Head of caudate nucleus (tissue), 42 donors: ENCODE measurements at regions not wholly inside any gene's neighbourhood (a gene's known extent, or its start where the extent isn't known, plus 50 kb on each side); places are given as distances from the start of the nearest gene placed in this dataset.
"Not testable (repeated sequence)": the region's sequence is repeated elsewhere in the genome, so short reads cannot be mapped to it uniquely, and the experiment has no call there.

Experiments used
- DNase-seq, 42 donors: peaks; one replicate each; pipeline versions ENCODE4 v3.0.0 to v3.0.0-alpha.2; 2020 to 2021; ENCODE audit warnings: mixed read lengths in 7 of 42
- intact Hi-C: fragments of 100-400 bp; cut with DNase I; formaldehyde crosslinking; loops from one replicate; pipeline ENCODE4 v1.15.0; 2022

DNA sequence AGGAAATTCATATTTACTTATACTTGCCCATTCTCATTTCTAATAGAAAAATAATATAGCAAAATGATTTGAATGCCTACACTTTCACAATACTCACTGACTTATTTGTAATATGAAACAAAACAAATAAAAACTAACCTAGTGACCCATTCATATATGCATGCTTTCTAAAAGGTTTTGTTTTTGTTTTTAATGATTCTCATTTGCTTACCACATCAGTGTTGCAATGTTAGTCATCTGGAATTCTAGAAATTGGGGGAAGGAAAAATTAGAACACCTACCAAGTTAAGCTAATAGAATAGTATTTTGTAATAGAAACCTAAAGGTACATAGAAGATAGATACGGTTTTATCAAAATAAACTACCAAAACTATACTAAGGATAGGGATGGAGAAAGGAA, 214.1 kb upstream of the CNTN6 start:
- intact Hi-C loops: no loop called here
- DNase-seq: no peak

DNA sequence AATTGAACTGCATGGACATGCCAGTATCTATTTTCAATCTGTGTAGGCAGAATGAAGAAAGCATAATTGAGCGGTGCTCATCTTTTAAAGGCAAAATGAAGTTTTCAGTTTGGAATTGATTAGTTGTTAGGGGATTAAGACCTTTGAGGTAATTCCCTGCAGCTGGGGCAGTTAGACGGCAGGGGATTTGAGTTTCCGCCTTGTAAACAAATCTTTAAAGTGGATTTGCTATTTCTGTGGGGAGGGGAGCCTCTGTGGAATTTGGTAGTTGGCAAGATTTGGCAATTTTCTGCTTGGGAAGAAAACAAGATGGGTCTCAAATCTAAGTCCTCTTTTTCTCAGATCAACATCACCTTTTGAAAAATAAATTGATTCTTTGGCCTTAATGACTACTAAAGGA, 212.5 kb upstream of the CNTN6 start:
- intact Hi-C loops: no loop called here
- DNase-seq: no peak

DNA sequence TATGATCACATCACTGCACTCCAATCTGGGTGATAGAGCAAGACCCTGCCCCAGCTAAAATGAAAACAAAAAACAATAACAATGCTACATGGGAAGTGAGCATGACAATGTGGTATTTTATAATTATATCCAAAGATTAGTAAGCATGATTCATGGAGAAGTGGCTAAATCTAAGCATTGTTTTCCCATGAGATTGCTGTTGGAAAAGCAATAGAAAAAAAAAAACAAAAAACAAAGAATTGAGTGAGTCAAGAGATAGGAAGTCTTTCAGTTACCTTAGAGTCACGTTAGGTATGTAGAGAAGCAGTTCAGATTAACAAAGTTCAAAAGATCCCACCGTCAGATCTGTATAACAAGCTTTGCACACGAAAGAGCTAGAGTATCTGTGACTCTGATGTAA, 210.3 kb upstream of the CNTN6 start:
- intact Hi-C loops: no loop called here

DNA sequence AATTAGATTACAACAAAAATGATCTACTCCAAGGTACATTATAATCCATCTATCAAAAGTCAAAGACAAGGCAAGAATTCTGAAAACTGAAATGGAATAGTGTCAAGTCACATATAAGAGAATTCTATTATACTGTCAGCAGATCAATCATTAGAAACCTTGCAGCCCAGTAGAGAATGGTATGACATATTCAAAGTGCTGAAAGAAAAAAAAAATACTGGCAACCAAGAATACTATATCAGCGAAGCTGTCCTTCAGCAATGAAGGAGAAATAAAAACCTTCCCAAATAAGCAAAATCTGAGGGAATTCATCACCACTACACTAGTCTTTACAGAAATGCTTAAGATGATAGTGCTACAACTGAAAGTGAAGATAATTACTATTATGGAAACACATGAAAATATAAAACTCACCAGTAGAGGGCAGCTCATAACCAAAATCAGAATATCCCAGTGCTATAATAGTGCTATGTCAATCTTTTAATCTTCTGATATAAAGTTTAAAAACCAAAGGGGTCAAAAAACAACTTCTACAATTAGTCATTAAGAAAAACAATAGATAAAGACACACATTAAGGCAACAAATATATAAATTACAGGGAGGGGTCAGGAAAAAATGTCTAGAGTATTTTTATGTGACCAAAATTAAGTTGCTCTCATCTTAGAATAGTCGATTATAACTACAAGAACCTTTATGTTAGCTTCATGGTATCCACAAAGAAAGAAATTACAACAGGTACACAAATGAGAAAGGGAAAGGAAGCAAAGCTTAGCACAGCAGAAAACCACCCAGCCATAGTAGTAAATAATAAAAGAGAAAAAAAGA, 190.7 kb upstream of the CNTN6 start:
- DNase-seq: no peak
- intact Hi-C loops: no loop called here

More for the DNA sequence above, 210.3 kb upstream of the CNTN6 start:
- DNase-seq: no peak

DNA sequence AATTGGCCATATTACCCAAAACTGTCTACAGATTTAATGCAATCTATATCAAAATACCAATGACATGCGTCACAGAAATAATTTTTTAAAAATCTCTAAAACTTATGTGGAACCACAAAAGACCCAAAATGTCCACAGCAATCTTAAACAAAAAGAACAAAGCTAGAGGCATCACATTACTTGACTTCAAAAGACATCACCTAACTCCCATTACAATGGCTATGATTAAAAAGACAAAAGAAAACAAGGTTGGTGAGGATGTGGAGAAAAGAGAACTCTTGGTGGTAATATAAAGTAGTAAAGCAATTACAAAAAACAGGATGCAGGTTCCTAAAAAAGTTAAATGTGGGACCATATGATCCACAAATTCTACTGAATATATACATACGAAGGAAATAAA, 187.6 kb upstream of the CNTN6 start:
- no peak for DNase-seq
- intact Hi-C loops: no loop called here

DNA sequence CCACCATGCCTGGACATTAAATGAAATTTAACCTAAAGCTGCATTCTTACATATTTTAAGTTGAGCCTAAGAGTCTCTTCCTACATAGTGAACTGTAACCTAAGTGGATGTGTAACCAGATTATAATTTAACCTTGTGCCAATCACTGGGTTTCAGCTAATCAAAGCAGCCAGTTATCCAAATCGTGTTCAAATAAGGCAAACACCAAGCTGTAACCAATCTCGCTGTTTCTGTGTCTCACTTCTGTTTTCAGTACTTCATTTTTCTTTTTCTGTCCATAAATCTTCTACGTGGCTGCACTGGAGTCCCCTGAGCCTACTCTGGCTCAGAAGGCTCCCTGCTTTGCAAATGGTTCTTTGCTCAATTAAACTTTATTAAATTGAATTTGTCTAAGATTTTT, 186.1 kb upstream of the CNTN6 start:
- intact Hi-C loops: no loop called here
- no peak for DNase-seq

DNA sequence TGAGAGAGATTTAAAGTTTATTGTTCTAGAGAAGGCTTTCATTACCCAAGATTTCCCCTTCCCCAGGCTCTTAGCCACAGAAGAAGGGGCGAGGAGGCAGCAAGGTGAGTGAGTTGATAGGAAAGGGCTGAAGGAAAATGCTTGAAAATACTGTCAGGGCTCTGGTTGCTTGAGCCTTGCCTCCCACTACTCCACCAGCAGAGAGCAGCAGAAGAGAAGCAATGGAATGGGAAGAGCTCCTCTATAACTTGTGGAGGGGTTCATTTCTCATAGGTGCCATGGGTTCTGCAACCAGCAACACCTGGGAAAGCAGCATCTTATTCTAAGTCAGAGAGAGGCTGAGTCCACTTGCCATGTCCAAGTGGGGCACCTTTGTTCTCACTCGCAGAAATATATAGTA, 184.0 kb upstream of the CNTN6 start:
- intact Hi-C loops: no loop called here
- peak in 7 of 42 donors; percentile 1 to 20 (median 7) for DNase-seq

DNA sequence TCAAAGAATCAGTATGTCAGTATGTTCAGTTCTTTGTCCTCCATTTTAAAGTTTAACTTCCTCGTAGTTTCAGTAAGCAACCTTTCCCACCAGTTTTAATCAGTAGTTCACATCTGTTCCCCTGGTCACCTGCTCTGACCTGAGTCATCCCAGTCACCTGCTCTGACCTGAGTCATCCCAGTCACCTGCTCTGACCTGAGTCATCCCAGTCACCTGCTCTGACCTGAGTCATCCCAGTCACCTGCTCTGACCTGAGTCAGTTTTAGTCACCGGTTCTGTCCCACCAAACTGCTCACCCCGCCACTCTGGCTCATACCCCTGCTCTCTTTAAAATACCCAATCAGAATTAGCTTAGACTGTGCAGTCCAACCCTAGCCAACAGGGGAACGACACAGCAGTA, 180.1 kb upstream of the CNTN6 start:
- intact Hi-C loops: not testable (repeated sequence)
- DNase-seq: peak in 8 of 42 donors; percentile 1 to 31 (median 10)

DNA sequence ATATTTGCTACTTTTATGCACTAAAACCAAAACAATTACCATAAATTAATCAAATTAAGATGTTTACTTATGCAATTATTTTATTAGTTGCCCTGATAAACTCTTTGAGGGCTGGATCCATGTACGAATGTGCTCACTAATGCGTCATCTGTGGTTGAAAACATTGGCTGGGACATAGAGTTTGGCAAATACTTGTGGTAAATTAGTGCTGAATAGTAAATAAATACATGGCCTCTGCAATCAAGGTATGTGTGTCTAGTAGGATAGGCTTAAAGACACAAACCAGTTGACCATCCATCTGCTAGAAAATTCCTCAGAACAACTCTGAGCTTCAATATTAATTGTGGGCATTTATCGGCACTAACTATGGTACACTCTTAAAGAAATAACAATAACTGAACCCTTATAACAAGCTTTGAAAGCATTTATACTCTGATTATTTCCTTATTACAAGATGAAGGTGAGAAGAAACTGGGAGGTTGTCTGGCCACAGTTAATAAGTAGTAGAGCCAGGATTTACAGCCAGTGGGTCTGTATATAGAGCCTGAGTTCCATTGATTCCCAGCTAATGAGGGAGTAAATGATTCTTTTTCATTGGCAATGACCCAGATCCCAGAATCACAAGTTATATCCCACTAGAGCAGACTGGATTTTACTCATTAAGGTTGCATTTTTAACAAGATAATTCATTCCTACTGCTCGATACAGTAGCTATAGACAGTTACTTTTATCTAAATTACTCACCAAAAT, 169.5 kb upstream of the CNTN6 start:
- DNase-seq: no peak
- intact Hi-C loops: no loop called here

DNA sequence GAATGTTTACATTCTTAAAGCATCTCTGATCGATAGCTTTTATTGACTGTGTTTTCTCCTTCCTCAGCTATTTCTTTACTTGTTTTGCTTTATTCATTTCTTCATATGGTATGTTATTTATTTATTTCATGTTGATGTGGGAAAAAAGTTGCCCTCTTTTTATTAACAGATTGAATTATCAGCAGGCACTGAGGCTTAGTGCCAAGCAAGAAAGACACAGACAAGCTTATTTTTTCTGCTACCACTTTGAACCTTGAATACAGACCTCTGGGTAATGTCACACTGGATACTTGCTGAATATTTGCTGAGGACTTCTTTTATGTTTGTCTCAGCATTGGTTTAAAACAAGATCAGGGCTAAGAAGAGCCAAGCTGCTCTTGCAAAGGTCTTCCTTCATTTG, 162.0 kb upstream of the CNTN6 start:
- no peak for DNase-seq
- intact Hi-C loops: no loop called here

DNA sequence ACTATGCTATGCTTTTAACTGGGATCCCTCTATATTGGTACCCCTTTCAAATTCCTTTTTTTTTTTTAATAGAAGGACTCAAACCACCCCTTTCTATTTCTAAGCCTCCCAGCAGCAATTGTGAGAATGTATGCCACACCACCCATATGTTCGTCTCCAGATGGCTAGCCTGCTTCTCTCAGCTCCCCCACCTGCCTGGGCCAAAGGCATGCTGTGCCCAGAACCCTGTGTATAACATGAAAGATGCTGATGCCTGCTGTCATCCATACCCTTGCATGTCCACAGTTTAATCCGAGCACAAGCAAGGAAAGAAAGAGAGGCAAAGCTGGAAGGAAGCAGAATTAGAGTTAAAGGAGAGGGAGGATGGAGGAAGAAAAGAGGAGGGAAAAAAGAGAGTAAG, 159.5 kb upstream of the CNTN6 start:
- no peak for DNase-seq
- intact Hi-C loops: no loop called here

DNA sequence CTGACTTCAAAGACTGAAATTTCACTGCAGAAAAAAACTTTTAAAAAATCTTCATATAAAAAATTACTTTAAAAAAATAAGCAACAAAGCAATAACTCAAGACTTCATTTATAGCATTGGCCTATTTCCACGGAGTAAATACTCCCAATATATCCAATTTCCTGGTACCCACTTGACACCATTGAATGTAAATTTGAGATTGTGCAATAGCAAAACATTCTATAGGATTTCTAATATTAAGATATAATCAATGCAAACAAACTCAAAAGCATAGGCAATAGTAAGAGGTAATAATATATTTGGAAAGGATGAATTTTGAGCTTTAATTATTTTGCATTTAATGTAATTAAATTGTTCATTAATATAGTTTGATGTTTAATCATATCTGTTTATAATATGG, 148.0 kb upstream of the CNTN6 start:
- intact Hi-C loops: no loop called here

DNA sequence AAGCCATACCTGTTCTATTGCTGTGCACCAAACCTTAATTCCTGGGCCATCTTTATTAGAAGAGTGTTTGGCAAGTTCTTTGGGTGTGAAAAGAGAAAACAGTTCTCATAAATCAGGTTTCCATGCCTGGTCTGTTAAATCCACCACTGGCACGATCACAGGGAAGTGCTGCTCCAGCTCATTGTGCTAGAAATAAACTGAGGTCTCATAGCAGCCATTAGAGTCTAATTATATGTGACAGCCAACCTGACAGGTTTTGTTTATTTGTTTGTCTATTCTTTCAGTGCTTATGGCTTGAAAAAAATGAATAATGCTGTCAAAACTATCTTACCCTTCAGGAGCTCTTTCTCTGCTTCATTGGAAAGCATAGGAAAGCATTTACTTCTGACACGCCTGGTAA, 147.1 kb upstream of the CNTN6 start:
- intact Hi-C loops: no loop called here
- DNase-seq: no peak

More for the DNA sequence above, 148.0 kb upstream of the CNTN6 start:
- no peak for DNase-seq

DNA sequence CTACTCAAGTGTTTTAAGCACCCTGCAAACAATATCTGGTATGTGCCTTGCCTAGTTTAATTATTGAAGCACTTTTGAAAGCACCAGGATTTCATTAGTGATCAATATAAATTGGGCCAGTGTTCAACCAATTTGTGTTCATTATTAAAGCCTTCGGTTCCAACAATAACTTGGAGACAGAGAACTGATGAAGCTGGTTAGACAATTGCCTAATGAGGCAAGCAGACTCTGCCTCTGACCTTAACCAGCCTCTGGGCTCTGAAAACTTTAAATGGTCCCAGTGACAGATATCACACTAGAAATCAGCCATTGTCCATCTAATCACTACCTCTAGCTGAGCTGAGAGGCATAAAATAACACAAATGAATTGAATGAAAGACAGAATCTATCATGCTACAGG, 139.9 kb upstream of the CNTN6 start:
- intact Hi-C loops: no loop called here
- no peak for DNase-seq

DNA sequence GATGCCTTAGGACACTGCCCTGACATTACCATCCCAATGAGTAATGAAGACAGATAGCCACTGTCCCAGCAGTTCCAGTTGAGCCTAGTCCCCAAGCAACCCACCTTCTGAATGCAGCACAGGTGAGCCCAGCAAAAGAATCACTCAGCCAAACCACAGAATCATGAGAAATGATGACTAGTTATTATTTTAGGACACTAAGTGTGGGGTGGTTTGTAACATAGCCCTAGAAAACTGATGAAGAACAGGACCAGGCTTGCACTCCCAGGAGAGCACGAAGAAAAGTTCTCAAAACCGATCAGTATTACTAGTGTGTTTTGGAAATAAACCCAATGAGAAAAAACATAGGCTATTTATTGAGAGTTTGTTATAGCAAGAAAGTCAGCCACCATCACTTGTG, 129.6 kb upstream of the CNTN6 start:
- intact Hi-C loops: no loop called here
- no peak for DNase-seq

DNA sequence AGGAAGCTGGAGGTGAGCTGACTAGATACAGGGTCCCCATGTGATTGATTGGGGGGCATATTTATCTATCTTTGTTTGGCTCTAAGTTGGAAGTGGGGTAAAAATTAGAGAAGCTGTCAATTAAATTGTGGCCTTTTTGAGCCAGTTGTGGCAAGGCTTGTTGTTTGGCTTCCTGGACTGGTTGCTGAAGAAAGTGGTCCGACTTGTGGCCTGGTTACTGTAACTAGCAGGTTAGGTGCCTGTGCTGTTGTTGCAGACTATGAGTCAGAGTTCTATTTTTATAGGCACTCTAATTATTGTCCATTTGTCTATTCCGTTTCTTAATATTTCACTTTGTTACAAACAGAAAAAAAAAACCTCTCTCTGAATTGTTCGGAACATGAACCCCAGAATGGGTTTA, 129.1 kb upstream of the CNTN6 start:
- no peak for DNase-seq
- intact Hi-C loops: no loop called here

DNA sequence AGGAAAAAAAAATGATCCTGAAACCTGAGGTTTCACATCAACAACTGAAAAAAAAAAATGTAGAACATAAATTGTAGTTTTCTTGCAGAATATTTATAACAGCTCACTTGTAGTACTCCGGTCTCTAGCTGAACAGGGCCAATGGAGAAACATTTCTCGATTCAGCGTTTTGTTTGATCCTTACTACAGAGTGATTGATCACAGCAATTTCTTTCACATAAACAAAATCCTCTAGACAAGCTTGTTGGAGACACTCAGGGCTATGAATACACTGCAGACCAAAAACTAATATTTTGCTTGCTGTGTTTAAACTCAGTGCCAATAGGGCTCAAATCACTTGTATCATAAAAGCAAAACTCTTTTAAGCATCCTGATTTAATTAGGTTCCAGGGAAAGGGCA, 127.0 kb upstream of the CNTN6 start:
- DNase-seq: no peak
- intact Hi-C loops: no loop called here

DNA sequence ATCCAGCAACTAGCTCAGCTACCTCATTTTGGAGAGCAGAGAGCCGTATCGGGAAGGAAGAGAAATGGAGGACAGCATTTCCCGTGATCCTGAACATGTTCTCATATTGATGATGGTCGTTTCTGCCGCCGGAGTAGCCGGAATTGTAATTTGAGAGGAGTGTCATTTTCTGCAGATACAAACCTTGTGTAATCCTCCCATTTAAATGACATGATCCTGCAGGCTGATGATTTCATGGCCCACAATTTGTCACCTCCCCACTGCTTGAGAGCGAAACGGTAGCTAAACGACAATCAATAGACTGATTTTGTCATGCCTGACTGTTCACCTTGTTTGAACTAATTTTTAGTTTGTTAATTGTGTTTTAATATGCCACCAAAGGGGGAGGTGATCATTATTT, 126.5 kb upstream of the CNTN6 start:
- intact Hi-C loops: no loop called here
- DNase-seq: no peak

DNA sequence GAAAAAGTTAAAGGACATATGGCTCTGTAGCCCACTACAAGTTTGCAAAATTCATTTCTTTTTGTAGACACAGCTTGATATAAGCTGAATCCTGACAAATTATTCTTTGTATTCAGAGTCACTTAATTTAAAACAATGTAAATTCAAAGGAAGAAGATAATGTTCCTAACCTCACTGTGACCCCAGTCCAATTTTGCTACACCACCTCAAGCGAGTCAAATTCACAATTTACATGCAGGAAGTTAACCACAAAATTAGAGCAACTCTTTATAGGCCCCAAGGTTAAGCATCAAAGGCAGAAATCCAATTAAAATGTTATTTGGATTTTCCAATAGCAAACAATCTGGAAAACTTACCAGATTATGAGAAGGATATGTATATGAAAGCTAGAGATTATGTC, 119.5 kb upstream of the CNTN6 start:
- DNase-seq: no peak
- intact Hi-C loops: no loop called here

DNA sequence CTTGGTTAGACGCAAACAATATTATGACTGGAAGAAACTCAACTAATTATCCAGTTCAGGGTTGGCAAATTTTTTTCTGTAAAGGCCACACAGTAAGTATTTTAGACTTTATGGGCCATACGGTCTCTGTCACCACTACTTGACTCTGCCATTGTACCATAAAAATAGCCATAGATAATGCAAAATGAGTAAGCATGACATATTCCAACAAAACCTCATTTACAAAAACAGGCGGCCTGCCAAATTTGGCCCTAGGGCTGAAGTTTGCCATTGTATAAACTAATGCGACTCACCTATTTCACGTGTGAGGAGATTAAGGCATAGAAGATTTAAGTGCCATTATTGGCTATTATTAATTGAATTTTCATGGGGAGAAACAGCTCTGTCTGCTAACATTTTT, 116.8 kb upstream of the CNTN6 start:
- intact Hi-C loops: no loop called here
- no peak for DNase-seq

DNA sequence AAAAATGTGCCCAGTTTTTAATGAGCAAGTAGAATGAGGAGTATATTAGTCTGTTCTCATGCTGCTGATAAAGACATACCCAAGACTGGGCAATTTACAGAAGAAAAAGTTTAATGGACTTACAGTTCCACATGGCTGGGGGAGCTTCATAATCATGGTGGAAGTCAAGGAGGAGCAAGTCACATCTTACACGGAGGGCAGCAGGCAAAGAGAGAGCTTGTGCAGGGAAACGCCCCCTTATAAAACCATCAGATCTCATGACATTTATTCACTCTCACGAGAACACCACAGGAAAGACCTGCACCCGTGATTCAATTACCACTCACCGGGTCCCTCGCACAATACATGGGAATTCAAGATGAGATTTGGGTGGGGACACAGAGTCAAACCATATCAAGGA, 111.7 kb upstream of the CNTN6 start:
- intact Hi-C loops: no loop called here
- DNase-seq: no peak
